GM19463 (cell line): ENCODE measurements at regions not wholly inside any gene's neighbourhood (a gene's known extent, or its start where the extent isn't known, plus 50 kb on each side); places are given as distances from the start of the nearest gene placed in this dataset.
"Not testable (repeated sequence)": the region's sequence is repeated elsewhere in the genome, so short reads cannot be mapped to it uniquely, and the experiment has no call there.

ENCODE experiments used
- ATAC-seq: cut with Tn5 transposase; IDR thresholded peaks from one replicate; pipeline ENCODE4 v1.9.1; 2021; ENCODE audit warnings: mild to moderate bottlenecking, moderate library complexity; ENCODE audit not compliant: unreplicated experiment

- ATAC-seq = no peak
Observed at GRCh38 chr5:32916648-32917047, 205.5 kb downstream of the NPR3 start.

DNA sequence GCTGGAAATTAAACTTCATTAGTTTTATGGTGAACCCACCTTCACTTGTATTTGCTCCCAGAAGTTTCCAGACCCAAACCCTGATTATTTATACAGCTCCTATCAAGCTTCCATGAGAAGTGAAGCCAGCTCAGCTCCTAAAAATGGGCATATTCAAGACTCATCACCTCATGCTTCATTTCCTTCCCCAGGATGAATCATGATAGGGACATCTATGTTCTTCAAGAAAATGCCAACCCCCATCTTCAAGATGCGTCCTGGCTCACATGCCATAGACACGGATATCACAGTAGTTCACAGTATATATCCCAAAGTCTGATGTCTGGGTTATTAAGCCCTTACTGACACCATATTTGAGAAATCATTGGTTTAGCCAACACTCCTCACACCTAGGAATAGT, 217.6 kb downstream of the NPR3 start:
- ATAC-seq = no peak

GRCh38 chr5:32931438-32931837, 220.3 kb downstream of the NPR3 start:
- ATAC-seq = not testable (repeated sequence)

DNA sequence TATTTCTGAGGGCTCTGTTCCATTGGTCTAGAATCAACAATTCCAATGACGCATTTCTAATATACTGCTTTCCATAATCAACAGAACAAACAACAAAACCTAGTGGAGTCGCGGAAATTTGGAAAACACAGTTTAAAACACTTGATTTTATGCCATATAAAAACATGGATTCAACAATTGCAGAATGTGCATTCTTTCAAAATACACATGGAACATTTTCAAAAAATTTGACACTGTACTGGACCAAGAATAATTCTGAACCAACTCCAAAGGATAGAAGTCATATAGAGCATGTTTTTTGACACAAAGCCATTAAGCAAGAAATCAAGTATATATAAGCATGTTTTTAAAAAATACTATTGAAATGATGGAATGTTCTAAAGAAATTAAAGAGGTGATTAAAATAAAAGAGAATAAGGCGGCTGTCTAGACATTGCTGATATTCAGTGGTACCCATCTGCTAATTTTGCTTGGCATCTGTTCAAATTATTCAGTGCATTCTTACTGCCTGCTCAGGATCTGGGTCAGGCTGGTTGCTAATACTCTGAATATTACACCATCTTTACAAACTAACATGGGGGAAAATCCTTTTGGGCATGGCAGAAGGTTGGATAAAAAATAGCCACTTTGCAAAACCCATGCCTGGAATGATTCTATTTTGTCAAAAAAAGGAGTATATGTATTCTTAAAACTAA, 221.3 kb downstream of the NPR3 start:
- ATAC-seq = no peak

DNA sequence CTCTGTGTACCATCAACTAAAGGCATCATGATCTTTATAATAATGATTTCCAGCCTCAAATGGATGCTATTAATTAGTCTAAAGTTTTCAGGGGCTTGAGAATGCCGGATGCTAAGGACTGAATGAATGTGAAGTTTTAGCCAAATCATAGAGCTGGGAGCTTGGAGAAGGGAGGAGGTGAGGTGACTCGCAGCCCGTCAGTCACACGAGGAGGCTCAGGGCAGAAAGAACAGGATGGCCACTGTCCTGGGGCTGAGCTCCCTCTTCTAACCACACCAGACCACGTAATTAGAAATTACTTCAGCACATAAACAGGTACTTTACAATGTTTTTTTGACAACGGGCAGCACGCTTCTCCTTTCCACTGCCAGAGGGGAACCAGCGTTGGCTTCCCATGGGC, 222.6 kb downstream of the NPR3 start:
- ATAC-seq = no peak

DNA sequence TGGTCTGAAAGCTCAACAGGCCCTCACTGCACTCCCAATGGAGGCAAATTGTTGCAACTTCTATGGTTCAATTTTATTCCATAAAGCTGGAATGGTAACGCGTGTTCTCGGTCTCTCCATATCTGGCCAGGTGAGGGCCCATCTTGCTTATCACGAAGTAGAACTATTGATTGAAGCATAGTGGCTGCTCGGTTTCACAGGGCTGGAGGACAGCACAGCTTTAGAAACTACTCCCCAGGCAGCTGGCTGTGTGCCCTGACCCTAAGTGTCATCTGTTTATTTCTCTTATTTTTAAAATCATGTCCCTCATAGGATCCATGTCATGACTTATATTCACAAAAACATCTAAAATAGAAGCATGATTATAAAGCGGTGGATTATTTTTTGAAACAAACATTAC, 223.4 kb downstream of the NPR3 start:
- no peak for ATAC-seq

GRCh38 chr5:32935283-32935682, 224.2 kb downstream of the NPR3 start:
- no peak for ATAC-seq

- ATAC-seq = no peak
Observed at GRCh38 chr5:32936329-32936728, 225.2 kb downstream of the NPR3 start.

GRCh38 chr5:32942225-32942989, 231.3 kb downstream of the NPR3 start:
- ATAC-seq = peak; percentile 66

DNA sequence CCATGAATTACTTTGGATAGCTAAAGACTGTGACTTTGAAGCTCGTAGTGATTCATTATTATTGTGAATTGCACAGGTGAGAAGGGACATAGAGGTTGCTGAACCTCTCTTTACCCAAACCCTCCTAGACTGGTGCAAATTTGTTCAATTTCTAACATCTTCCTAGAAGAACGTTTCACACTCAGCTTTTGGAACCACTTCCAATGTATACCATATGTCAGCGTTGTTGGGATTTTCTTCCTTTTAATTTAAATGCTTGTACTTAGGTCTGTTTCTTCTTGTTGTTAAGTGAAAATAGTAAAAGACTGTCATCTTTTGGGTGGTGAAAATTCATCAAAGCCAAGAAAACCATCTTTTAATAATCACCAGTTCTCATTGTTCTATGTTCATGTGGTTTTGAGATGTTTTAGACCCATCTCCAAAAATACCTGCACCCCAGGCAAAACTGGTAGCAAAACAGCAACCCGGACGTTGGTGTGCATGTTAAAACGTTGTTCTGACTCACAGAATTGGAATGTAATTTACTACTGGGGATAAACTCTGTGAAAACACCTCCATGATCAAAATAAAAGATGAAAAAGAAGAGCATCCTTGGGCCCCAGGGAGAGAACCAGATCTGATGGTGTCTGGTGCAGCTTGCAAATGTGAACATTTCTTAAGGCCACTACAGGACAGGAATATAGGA, 238.3 kb downstream of the NPR3 start:
- no peak for ATAC-seq

DNA sequence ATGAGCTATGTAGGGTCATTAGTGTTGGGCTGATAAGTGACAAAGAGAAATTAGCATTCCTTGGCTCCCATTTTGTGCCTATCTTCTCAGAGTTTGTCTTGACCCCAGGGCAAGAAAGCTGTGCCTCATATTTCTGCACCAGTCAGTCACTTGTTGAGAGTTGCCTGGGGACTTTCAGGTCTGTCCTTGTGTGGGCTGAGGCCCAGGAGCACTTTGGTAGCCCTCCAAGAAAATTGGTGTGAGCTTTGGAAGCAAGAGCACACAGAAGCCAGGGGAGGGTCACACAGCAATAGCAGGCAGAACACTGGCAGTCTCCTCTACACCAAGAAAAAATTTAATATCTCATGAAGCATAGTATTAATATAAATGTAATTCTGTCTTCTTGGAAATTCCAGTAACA, 239.9 kb downstream of the NPR3 start:
- ATAC-seq = no peak

DNA sequence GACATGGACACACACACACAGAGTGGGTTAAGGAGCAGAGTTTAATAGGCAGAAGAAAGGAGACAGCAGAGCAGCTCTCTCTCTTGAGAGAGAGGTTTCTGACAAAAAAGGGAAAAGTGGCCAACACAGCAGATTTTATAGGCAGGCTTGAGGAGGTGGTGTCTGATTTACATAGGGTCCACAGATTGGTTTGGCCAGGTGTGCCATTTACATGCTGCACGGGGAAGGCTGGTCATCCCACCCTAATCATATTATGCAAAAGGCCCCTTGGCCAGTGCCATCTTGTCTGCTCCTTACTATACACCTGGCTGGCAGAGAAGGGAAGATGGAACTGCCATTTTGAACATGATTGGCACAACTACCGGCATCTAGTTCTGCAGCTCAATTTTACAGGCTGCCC, 240.8 kb downstream of the NPR3 start:
- no peak for ATAC-seq

GRCh38 chr5:32952421-32952820, 241.3 kb downstream of the NPR3 start:
- ATAC-seq = not testable (repeated sequence)

DNA sequence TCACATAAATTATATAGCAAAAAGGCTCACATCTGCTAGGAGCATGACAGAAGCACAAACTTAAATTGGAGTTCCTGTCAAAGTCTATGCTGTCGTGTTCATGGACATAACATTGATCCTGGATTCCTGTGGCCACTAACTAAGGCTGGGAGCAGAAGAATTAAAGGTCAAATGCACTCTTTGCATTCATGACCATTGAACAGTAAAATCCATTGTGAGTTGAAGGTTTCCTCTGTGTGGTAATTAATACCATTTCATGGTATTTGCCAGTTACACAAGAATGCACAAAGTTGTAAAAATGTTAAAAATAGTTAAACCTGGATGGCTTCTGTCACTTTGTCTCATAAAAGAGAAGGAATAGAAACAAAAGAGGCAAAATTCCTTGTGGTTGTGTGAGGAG, 242.6 kb downstream of the NPR3 start:
- ATAC-seq = no peak

GRCh38 chr5:32955814-32956213, 244.7 kb downstream of the NPR3 start:
- no peak for ATAC-seq

DNA sequence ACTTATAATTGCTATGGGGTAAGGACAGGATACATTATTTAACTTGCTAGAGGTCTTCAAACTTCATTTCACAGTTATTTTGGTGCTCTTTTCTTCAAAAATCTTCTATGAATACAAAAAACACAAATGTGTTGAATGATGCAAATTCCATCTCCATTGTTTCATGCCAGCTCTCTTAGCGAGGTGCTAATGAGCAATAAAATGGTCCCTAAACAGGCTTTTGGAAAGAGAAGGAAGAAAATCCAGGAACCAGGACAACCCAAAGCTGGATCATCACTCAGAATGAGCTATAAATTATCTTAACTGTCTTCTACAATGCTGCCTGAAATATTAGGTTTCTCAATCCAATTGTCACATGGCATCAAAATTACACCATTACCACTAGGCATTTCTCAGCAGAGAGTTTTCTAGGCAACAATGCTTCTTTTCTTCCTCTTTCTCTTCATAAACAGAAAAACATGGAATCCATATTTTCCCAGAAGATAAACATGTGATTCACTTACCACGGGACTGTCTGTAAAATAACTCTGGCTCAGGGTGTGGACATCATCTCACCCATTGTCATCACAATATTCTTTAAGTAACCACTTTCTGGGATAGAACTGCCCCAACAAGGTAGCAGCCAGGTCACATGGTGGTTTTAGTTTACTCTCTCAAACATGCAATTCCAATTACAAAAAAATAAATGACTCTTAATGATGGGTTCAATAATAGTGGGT, 249.4 kb downstream of the NPR3 start:
- ATAC-seq = no peak

DNA sequence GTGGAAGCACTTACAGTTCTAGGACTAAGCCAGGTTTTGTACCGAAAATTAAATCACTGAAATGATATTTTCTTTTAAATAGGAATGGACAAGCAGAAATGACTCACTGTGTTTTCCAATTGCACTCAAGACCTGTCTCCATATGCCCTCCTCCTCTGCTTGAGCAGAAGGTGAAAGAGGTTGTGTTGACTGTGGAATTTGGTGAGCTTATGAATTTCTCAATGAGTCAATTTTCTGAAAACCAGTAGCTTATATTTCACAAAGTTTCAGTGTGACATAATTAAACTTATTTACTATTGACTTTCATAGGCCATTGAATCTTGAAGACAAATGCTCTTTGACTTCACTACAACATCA, 249.9 kb downstream of the NPR3 start:
- no peak for ATAC-seq

- ATAC-seq = no peak
Observed at GRCh38 chr5:32964261-32964660, 253.1 kb downstream of the NPR3 start.

DNA sequence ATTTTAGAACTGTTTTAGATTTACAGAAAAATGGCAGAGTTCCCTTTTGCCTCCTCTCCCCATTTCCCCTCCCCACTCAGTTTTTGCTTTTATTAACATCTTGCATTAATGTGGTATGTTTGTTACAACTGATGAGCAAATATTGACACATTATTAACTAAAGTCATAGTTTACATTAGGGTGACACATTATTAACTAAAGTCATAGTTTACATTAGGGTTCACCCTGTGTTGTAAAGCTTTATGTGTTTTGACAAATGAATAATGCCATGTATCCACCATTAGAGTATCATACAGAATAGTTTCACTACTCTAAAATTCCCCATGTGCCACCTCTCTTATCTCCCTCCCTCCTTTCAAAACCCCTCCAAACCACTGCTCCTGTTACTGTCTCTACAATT, 262.5 kb downstream of the NPR3 start:
- no peak for ATAC-seq

GRCh38 chr5:32975656-32976375, 264.7 kb downstream of the NPR3 start:
- ATAC-seq = no peak

DNA sequence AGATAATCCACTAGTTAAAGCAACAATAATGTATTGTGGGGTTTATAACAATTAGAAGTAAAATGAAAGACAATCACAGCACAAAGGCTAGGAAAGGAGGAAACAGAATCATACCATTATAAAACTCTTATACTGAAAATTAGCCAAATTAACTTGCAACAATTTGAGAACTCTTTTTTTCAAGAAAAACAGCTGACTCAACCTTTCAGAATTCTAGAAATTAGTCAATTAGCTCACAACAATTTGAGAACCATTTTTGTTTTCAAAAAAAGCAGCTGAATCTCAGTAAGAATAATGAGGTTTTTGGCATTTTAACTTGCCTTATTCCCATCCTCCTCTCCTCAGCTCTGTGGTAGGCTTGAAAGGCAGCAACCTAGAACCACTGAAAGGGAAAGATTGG, 269.9 kb downstream of the NPR3 start:
- ATAC-seq = no peak
